ENCODE measurements at regions not wholly inside any gene's neighbourhood (a gene's known extent, or its start where the extent isn't known, plus 50 kb on each side); places are given as distances from the start of the nearest gene placed in this dataset.

- no peak for TF ChIP-seq CTCF (conservative IDR thresholded peaks at IDR 0.05 in 1 of 2, IDR thresholded peaks at IDR 0.05 in 1 of 2; ENCODE audit: low read depth in 1 of 2, low read length in 2 of 2)
- TF ChIP-seq EZH2 (IDR thresholded peaks at IDR 0.05; ENCODE audit: low read length, missing control alignments): no peak
Measured at GRCh38 chr7:25725451-25725850, 426.5 kb upstream of the NFE2L3 start.
